ENCODE measurements at regions not wholly inside any gene's neighbourhood (a gene's known extent, or its start where the extent isn't known, plus 50 kb on each side); places are given as distances from the start of the nearest gene placed in this dataset.

- TF ChIP-seq, protein P1, sequence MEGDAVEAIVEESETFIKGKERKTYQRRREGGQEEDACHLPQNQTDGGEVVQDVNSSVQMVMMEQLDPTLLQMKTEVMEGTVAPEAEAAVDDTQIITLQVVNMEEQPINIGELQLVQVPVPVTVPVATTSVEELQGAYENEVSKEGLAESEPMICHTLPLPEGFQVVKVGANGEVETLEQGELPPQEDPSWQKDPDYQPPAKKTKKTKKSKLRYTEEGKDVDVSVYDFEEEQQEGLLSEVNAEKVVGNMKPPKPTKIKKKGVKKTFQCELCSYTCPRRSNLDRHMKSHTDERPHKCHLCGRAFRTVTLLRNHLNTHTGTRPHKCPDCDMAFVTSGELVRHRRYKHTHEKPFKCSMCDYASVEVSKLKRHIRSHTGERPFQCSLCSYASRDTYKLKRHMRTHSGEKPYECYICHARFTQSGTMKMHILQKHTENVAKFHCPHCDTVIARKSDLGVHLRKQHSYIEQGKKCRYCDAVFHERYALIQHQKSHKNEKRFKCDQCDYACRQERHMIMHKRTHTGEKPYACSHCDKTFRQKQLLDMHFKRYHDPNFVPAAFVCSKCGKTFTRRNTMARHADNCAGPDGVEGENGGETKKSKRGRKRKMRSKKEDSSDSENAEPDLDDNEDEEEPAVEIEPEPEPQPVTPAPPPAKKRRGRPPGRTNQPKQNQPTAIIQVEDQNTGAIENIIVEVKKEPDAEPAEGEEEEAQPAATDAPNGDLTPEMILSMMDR (IDR thresholded peaks at IDR 0.05; ENCODE audit: unreplicated experiment), result no peak
- CTCF ChIA-PET, result no interaction called here
- Mint-ChIP-seq H3K9me3 (ENCODE audit: low read depth, unreplicated experiment) (no peaks in the 10 kb centered on the region), H3K27me3 (ENCODE audit: unreplicated experiment) (no peaks in the 10 kb centered on the region), H3K4me1 (ENCODE audit: low read depth, unreplicated experiment) (no peaks in the 10 kb centered on the region), H3K27ac (ENCODE audit: unreplicated experiment) (no peak overlapping the region), H3K4me3 (ENCODE audit: low read depth, unreplicated experiment) (no peak overlapping the region), H3K36me3 (ENCODE audit: insufficient read depth, unreplicated experiment) (no peaks in the 10 kb centered on the region)
- DNase-seq, result no peak
- intact Hi-C loops (cut with micrococcal nuclease; ENCODE audit: unreplicated experiment), result no loop called here
- no TSS peak for BruUV-seq (replicated peaks)
Observed at GRCh38 chr18:64659196-64659595, 510.3 kb upstream of the LINC00305 start.

- no TSS peak for BruUV-seq (replicated peaks)
- DNase-seq, result no peak
- Mint-ChIP-seq H3K36me3 (ENCODE audit: insufficient read depth, unreplicated experiment) (no peaks in the 10 kb centered on the region), H3K4me3 (ENCODE audit: low read depth, unreplicated experiment) (no peak overlapping the region), H3K9me3 (ENCODE audit: low read depth, unreplicated experiment) (no peaks in the 10 kb centered on the region), H3K27ac (ENCODE audit: unreplicated experiment) (no peak overlapping the region), H3K4me1 (ENCODE audit: low read depth, unreplicated experiment) (no peaks in the 10 kb centered on the region), H3K27me3 (ENCODE audit: unreplicated experiment) (no peaks in the 10 kb centered on the region)
- TF ChIP-seq, protein P1 (IDR thresholded peaks at IDR 0.05; ENCODE audit: unreplicated experiment), result no peak
- CTCF ChIA-PET, result no interaction called here
- intact Hi-C loops (cut with micrococcal nuclease; ENCODE audit: unreplicated experiment), result no loop called here
Observed at GRCh38 chr18:64653068-64653467, 504.2 kb upstream of the LINC00305 start.

DNA sequence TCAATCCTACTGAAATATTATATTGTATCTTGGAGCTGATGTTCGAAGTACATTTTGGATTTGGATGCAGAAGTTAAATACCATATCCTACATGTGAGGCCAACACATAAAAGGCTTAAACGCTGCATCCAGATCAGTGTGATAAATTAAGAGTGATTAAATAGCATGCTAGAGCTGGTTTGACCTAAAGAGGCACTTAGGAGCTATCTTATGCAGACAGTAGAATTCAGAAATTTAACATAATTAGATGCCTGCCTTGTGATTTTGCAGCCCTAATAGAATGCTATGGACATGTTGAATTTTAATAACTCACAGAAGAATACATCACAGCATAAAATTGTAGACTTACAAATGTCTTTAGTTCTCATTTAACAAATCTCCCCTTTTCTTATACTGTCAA lies 501.2 kb upstream of the LINC00305 start:
- BruUV-seq (replicated peaks), result no TSS peak
- H3K36me3 Mint-ChIP-seq (ENCODE audit: insufficient read depth, unreplicated experiment), result no peaks in the 10 kb centered on the region
- CTCF ChIA-PET, result no interaction called here

GRCh38 chr18:64645753-64646152 lies 496.9 kb upstream of the LINC00305 start:
- intact Hi-C loops (cut with micrococcal nuclease; ENCODE audit: unreplicated experiment), result no loop called here
- no peaks in the 10 kb centered on the region for H3K4me1 Mint-ChIP-seq (ENCODE audit: low read depth, unreplicated experiment)
- no peak for DNase-seq
- H3K36me3 Mint-ChIP-seq (ENCODE audit: insufficient read depth, unreplicated experiment), result no peaks in the 10 kb centered on the region
- BruUV-seq (replicated peaks), result no TSS peak
- CTCF ChIA-PET, result no interaction called here
- no peaks in the 10 kb centered on the region for H3K9me3 Mint-ChIP-seq (ENCODE audit: low read depth, unreplicated experiment)
- no peak overlapping the region for H3K27ac Mint-ChIP-seq (ENCODE audit: unreplicated experiment)
- H3K4me3 Mint-ChIP-seq (ENCODE audit: low read depth, unreplicated experiment), result no peak overlapping the region
- H3K27me3 Mint-ChIP-seq (ENCODE audit: unreplicated experiment), result no peaks in the 10 kb centered on the region
- TF ChIP-seq, protein P1 (IDR thresholded peaks at IDR 0.05; ENCODE audit: unreplicated experiment), result no peak

More for the DNA sequence above, 501.2 kb upstream of the LINC00305 start:
- TF ChIP-seq, protein P1 (IDR thresholded peaks at IDR 0.05; ENCODE audit: unreplicated experiment), result no peak
- Mint-ChIP-seq H3K4me1 (ENCODE audit: low read depth, unreplicated experiment) (no peaks in the 10 kb centered on the region), H3K27me3 (ENCODE audit: unreplicated experiment) (no peaks in the 10 kb centered on the region), H3K9me3 (ENCODE audit: low read depth, unreplicated experiment) (no peaks in the 10 kb centered on the region), H3K4me3 (ENCODE audit: low read depth, unreplicated experiment) (no peak overlapping the region), H3K27ac (ENCODE audit: unreplicated experiment) (no peak overlapping the region)
- no peak for DNase-seq
- intact Hi-C loops (cut with micrococcal nuclease; ENCODE audit: unreplicated experiment), result no loop called here

DNA sequence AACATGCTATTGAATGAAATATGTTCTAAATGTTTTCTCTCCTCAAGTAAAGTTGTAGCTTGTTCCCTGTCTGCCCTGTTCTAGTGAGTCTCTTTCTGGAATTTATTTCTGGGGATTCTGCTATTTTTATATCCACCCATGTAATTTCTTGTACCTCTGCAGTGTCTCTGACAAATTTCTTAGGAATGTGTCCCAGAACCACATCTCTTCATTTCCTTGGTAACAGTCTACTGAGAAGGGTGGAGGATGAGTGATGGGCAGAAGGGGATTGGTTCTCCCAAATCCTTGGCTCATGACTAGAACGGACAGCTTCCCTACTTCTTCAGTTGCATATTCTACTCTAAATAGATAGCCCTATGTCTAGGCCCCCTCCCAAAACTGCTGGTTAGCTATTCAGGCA lies 490.6 kb upstream of the LINC00305 start:
- Mint-ChIP-seq H3K4me3 (ENCODE audit: low read depth, unreplicated experiment) (no peak overlapping the region), H3K36me3 (ENCODE audit: insufficient read depth, unreplicated experiment) (no peaks in the 10 kb centered on the region), H3K9me3 (ENCODE audit: low read depth, unreplicated experiment) (no peaks in the 10 kb centered on the region), H3K4me1 (ENCODE audit: low read depth, unreplicated experiment) (no peaks in the 10 kb centered on the region), H3K27me3 (ENCODE audit: unreplicated experiment) (no peaks in the 10 kb centered on the region), H3K27ac (ENCODE audit: unreplicated experiment) (no peak overlapping the region)
- no TSS peak for BruUV-seq (replicated peaks)
- intact Hi-C loops (cut with micrococcal nuclease; ENCODE audit: unreplicated experiment), result no loop called here
- DNase-seq, result no peak
- CTCF ChIA-PET, result no interaction called here
- TF ChIP-seq, protein P1 (IDR thresholded peaks at IDR 0.05; ENCODE audit: unreplicated experiment), result no peak
